ENCODE measurements at regions not wholly inside any gene's neighbourhood (a gene's known extent, or its start where the extent isn't known, plus 50 kb on each side); places are given as distances from the start of the nearest gene placed in this dataset.

DNA sequence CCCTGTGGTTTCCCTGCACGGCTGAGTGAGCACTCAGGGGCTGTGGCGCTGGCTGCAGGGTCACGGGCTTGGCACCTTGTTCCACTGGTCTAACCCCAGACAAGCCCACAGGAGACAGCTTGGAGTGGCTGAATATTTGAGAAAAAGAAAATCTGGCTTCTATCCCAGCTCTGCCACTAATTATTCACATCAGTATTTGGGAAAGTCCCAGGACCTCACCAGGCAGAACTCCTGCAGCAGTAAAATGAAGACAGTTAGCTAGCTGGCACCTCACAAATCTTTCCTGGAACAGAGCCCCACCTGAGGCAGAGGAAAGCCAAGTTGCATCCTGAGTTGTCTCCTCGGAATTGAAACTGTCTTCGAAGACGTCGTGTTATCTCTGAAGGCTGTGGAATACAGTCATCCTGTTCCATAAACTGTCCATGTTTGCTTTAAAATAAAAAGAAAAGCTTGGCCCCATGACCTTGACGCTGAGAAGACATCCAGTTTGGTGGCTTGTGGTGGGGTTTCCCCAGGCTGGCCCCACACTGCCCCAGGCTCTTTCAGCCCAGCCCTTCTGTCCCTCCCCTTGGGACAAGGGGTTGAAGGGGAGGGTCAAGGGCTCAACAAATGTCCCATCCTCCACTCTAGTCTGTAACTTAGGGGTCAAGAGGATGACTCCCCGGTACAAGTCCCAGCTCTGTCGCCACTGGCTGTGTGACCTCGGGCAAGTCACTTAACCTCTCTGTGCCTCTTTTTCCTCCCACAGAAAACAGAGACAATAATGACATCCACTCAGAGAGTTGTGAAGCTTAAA, 93.8 kb upstream of the TMPRSS2 start:
- H3K27ac ChIP-seq = no peak overlapping the region
- TF ChIP-seq, protein P1, sequence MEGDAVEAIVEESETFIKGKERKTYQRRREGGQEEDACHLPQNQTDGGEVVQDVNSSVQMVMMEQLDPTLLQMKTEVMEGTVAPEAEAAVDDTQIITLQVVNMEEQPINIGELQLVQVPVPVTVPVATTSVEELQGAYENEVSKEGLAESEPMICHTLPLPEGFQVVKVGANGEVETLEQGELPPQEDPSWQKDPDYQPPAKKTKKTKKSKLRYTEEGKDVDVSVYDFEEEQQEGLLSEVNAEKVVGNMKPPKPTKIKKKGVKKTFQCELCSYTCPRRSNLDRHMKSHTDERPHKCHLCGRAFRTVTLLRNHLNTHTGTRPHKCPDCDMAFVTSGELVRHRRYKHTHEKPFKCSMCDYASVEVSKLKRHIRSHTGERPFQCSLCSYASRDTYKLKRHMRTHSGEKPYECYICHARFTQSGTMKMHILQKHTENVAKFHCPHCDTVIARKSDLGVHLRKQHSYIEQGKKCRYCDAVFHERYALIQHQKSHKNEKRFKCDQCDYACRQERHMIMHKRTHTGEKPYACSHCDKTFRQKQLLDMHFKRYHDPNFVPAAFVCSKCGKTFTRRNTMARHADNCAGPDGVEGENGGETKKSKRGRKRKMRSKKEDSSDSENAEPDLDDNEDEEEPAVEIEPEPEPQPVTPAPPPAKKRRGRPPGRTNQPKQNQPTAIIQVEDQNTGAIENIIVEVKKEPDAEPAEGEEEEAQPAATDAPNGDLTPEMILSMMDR (IDR thresholded peaks at IDR 0.05) = no peak
- no peak for TF ChIP-seq ZFX (IDR thresholded peaks at IDR 0.05; ENCODE audit: borderline replicate concordance)

DNA sequence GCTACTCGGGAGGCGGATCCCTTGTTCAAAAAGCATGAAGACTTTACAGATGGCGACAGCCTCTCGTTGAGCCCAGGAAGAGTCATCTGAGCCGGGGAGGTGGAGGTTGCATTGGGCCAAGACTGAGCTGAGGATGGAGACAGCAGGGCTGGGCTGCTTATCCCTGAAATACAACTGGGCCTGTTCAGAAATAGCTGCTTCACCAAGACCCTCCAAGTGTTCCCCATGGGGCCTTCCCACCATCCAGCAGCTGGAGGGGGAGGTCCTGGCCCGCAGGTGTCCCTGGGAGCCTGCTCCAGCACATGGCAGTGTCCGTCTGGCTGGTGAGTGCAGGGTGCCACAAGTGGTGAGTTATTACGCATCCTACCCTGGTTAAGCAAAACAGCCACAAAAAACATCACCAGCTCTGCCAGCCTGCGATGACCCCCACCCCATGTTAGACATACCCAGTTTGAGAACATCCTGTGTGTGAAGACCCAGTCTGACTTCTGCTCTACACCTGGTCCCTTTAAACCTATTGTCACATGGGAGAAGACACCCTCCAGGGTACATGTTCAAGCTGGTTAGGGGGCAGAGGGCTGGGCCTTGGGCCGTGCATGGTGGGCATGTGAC, 93.1 kb upstream of the TMPRSS2 start:
- no peak for TF ChIP-seq ZFX (IDR thresholded peaks at IDR 0.05; ENCODE audit: borderline replicate concordance)
- TF ChIP-seq, protein P1 (IDR thresholded peaks at IDR 0.05) = no peak
- H3K27ac ChIP-seq = no peak overlapping the region

DNA sequence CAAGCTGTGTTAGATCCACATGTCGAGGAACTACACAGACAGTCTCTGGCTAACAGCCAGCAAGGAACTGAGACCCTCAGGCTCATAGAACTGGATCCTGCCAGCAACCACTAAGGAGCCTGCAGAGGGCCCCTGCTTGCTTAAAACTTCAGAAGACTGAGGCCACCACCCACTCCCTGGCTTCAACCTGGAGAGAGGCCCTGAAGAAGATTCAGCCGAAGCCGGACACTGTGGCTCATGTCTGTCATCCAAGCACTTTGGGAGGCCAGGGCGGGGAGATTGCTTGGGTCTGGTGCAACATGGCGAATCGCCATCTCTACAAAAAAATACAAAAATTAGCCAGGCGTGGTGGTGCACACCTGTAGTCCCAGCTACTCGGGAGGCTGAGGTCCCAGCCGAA, 92.6 kb upstream of the TMPRSS2 start:
- no peak overlapping the region for H3K27ac ChIP-seq
- no peak for TF ChIP-seq ZFX (IDR thresholded peaks at IDR 0.05; ENCODE audit: borderline replicate concordance)
- TF ChIP-seq, protein P1 (IDR thresholded peaks at IDR 0.05) = no peak

DNA sequence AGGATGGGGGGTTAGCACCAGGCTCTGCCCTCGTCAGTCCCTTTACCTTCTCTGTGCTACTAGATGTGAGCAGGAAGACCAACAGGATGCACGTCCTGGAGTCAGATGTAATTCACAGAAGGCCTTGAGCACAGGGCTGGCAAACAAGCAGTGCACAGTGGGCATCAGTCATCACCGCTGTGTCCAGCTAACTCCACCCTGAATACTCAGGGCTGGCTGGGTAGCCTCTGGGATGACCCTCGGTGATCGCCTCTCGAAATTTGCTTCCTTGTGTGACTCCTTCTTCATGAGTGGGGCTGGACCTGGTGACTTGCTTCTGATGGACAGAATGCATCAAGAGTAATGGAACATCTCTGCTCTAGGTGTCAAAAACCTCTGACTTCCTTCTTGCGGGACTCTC, 92.2 kb upstream of the TMPRSS2 start:
- TF ChIP-seq, protein P1 (IDR thresholded peaks at IDR 0.05) = no peak

DNA sequence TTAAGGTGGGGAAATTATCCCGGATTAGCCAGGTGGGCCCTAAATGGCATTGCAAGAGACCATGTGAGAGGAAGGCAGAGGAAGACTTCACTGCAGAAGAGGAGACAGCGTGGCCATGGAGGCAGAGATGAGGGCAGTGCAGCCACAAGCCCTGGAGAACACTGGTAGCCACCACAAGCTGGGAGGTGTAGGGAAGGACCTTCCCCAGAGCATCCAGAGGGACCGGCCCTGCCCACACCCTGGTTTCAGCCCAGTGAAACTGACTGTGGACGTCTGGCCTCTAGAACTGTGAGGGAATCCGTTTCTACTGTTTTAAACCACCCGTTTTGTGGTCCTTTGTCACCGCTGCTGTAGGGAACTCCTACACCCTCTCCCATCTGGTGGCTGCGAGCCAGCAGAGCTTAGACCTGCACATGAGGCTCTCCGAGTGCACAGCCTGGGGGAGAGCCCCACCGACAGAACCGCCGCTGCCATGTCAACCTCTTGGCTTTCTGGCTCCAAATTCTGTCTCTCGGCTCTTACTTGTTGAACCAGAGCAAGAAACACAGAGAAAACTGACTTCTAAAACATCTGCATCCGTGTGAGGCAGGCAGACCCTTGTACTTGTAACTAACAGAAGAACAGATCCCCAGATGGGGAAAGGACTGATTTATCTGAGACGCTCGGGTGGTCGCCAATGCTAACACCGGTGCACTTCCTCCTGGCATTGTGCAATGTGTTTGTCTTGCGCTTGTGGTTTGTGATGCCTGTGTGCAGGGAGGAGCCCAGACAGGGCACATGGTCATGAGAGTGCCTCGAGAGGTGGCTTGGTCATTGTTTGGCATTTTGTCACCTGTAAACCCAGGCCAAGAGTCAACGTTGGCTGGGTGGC, 90.8 kb upstream of the TMPRSS2 start:
- no peak overlapping the region for H3K27ac ChIP-seq
- TF ChIP-seq, protein P1 (IDR thresholded peaks at IDR 0.05) = no peak
- no peak for TF ChIP-seq ZFX (IDR thresholded peaks at IDR 0.05; ENCODE audit: borderline replicate concordance)

More for the DNA sequence above, 92.2 kb upstream of the TMPRSS2 start:
- H3K27ac ChIP-seq = no peak overlapping the region

DNA sequence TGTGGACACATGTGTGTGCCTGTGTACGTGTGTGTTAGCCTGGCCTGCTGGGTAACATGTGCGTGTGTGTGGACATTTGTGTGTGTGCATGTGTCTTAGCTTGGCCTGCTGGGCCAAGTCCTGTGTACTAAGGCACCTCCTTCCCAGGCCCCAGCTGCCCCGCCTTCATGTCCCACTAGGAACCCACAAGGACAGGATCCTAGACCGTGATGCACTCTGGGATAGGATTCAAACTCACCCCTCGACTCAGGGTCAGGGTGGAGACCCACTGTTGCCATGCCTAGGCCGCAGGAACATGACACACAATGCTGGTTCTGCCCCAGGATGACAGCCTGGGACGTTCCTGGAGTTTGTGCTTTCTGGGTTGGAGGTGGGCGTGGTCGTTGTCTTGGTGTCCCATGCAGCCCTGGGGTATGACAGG, 89.9 kb upstream of the TMPRSS2 start:
- TF ChIP-seq ZFX (IDR thresholded peaks at IDR 0.05; ENCODE audit: borderline replicate concordance) = no peak
- TF ChIP-seq, protein P1 (IDR thresholded peaks at IDR 0.05) = no peak
- no peak overlapping the region for H3K27ac ChIP-seq
